Mesodermal cell (in vitro differentiated cells): ENCODE measurements at regions not wholly inside any gene's neighbourhood (a gene's known extent, or its start where the extent isn't known, plus 50 kb on each side); places are given as distances from the start of the nearest gene placed in this dataset.
A peak's percentile ranks its signal among the peaks of the same experiment; 100 is the strongest.

Experiments
- H3K27ac ChIP-seq: 2 replicates; pipeline ENCODE4 v1.7.0; 2013; ENCODE audit warnings: mild to moderate bottlenecking, low read depth, low read length, moderate library complexity; ENCODE audit not compliant: severe bottlenecking
- H3K36me3 ChIP-seq: 2 replicates; pipeline ENCODE4 v1.7.1; 2013; ENCODE audit warnings: mild to moderate bottlenecking, low read length, moderate library complexity; ENCODE audit not compliant: control insufficient read depth, insufficient read depth
- H3K4me1 ChIP-seq: one replicate; pipeline ENCODE4 v1.7.1; 2013; ENCODE audit warnings: mild to moderate bottlenecking, low read length; ENCODE audit not compliant: insufficient read depth, control insufficient read depth, poor library complexity, severe bottlenecking
- H3K4me3 ChIP-seq: 2 replicates; pipeline ENCODE4 v1.7.0; 2013; ENCODE audit warnings: low read length, control low read depth, mild to moderate bottlenecking; ENCODE audit not compliant: insufficient read depth, poor library complexity, severe bottlenecking; ENCODE audit errors: extremely low read depth
- H3K9me3 ChIP-seq: 2 replicates; pipeline ENCODE4 v1.7.1; 2013; ENCODE audit warnings: mild to moderate bottlenecking, low read length, moderate library complexity; ENCODE audit not compliant: control insufficient read depth
- WGBS, 2 experiments: methylation state at CpG; one replicate each; pipeline ENCODE4 v1.1.5; 2013; ENCODE audit warnings: missing lambda C conversion rate in 2 of 2; ENCODE audit not compliant: insufficient coverage in 2 of 2; 5-methylcytosine and 5-hydroxymethylcytosine counted together

GRCh38 chr11:27287205-27287604, 75.8 kb downstream of the CCDC34 start:
- Histone ChIP-seq H3K27ac (no peak overlapping the region), H3K4me1 (no peaks in the 10 kb centered on the region), H3K36me3 (no peaks in the 10 kb centered on the region), H3K9me3 (peaks cover 14% of the 10 kb centered on the region), H3K4me3 (no peak overlapping the region)
- 100% methylated on average over 1 of the region's 1 CpG; no CpG with 5 or more reads in 1 of the 2 experiments for WGBS, 2 experiments

GRCh38 chr11:27285761-27286160, 77.3 kb downstream of the CCDC34 start:
- Histone ChIP-seq H3K9me3 (peaks cover 1% of the 10 kb centered on the region), H3K36me3 (no peaks in the 10 kb centered on the region), H3K4me3 (no peak overlapping the region), H3K4me1 (no peaks in the 10 kb centered on the region), H3K27ac (no peak overlapping the region)
- 89 to 92% methylated on average over 2 to 3 of the region's 3 CpGs for WGBS, 2 experiments

- WGBS, 2 experiments: 29 to 67% methylated on average over 1 to 2 of the region's 3 CpGs
- Histone ChIP-seq H3K9me3 (no peaks in the 10 kb centered on the region), H3K4me3 (no peak overlapping the region), H3K4me1 (no peaks in the 10 kb centered on the region), H3K27ac (no peak overlapping the region), H3K36me3 (no peaks in the 10 kb centered on the region)
These were observed 80.2 kb downstream of the CCDC34 start for GRCh38 chr11:27282806-27283205.

GRCh38 chr11:27281740-27282590, 81.0 kb downstream of the CCDC34 start:
- 78 to 82% methylated on average over 7 to 8 of the region's 9 CpGs for WGBS, 2 experiments
- Histone ChIP-seq H3K4me3 (no peak overlapping the region), H3K27ac (peak overlapping the region; percentile 19), H3K9me3 (no peaks in the 10 kb centered on the region), H3K4me1 (no peaks in the 10 kb centered on the region), H3K36me3 (no peaks in the 10 kb centered on the region)

GRCh38 chr11:27281276-27281675, 81.7 kb downstream of the CCDC34 start:
- H3K36me3 ChIP-seq: no peaks in the 10 kb centered on the region
- no peak overlapping the region for H3K27ac ChIP-seq
- H3K9me3 ChIP-seq: no peaks in the 10 kb centered on the region
- no CpG with 5 or more reads among the region's 2 CpGs for whole genome bisulfite sequencing, 2 experiments
- no peak overlapping the region for H3K4me3 ChIP-seq
- no peaks in the 10 kb centered on the region for H3K4me1 ChIP-seq

- H3K4me1 ChIP-seq: no peaks in the 10 kb centered on the region
- no peaks in the 10 kb centered on the region for H3K36me3 ChIP-seq
- no peak overlapping the region for H3K4me3 ChIP-seq
- no peak overlapping the region for H3K27ac ChIP-seq
- H3K9me3 ChIP-seq: no peaks in the 10 kb centered on the region
- WGBS, 2 experiments: 80 to 97% methylated on average over 1 to 3 of the region's 3 CpGs
These were observed 82.9 kb downstream of the CCDC34 start for GRCh38 chr11:27280140-27280539.

- Histone ChIP-seq H3K9me3 (no peaks in the 10 kb centered on the region), H3K36me3 (no peaks in the 10 kb centered on the region), H3K4me1 (no peaks in the 10 kb centered on the region), H3K4me3 (no peak overlapping the region), H3K27ac (no peak overlapping the region)
- WGBS, 2 experiments: 100% methylated on average over 1 of the region's 4 CpGs
These were observed 83.6 kb downstream of the CCDC34 start for GRCh38 chr11:27279460-27279859.

- no peaks in the 10 kb centered on the region for H3K4me1 ChIP-seq
- H3K9me3 ChIP-seq: no peaks in the 10 kb centered on the region
- no peak overlapping the region for H3K27ac ChIP-seq
- H3K36me3 ChIP-seq: no peaks in the 10 kb centered on the region
- no peak overlapping the region for H3K4me3 ChIP-seq
- WGBS, 2 experiments: 75 to 88% methylated on average over 1 of the region's 1 CpG
These were observed 85.2 kb downstream of the CCDC34 start for GRCh38 chr11:27277843-27278242.

- Histone ChIP-seq H3K27ac (no peak overlapping the region), H3K4me1 (no peaks in the 10 kb centered on the region), H3K4me3 (no peak overlapping the region), H3K36me3 (no peaks in the 10 kb centered on the region), H3K9me3 (no peaks in the 10 kb centered on the region)
- 80% methylated on average over 1 of the region's 1 CpG; no CpG with 5 or more reads in 1 of the 2 experiments for WGBS, 2 experiments
These were observed 86.9 kb downstream of the CCDC34 start for GRCh38 chr11:27276141-27276540.

GRCh38 chr11:27274854-27275395, 88.1 kb downstream of the CCDC34 start:
- Histone ChIP-seq H3K4me3 (no peak overlapping the region), H3K36me3 (no peaks in the 10 kb centered on the region), H3K27ac (no peak overlapping the region), H3K9me3 (no peaks in the 10 kb centered on the region), H3K4me1 (no peaks in the 10 kb centered on the region)

- H3K4me1 ChIP-seq: no peaks in the 10 kb centered on the region
- no peaks in the 10 kb centered on the region for H3K36me3 ChIP-seq
- H3K4me3 ChIP-seq: no peak overlapping the region
- WGBS, 2 experiments: 100% methylated on average over 1 of the region's 2 CpGs; no CpG with 5 or more reads in 1 of the 2 experiments
- no peaks in the 10 kb centered on the region for H3K9me3 ChIP-seq
- no peak overlapping the region for H3K27ac ChIP-seq
These were observed 96.9 kb downstream of the CCDC34 start for GRCh38 chr11:27266125-27266524.
